Kidney epithelial cell (primary cell): ENCODE measurements at regions not wholly inside any gene's neighbourhood (a gene's known extent, or its start where the extent isn't known, plus 50 kb on each side); places are given as distances from the start of the nearest gene placed in this dataset.

Source experiments
- DNase-seq: peaks from one replicate; pipeline ENCODE4 v3.0.0-alpha.2; 2010; ENCODE audit warnings: low read depth
- H3K27me3 ChIP-seq: 2 replicates; pipeline ENCODE4 v1.6.0; 2011; ENCODE audit warnings: low read length; ENCODE audit not compliant: control insufficient read depth, insufficient read depth
- H3K36me3 ChIP-seq: 2 replicates; pipeline ENCODE4 v1.5.1; 2011; ENCODE audit warnings: low read length; ENCODE audit not compliant: control insufficient read depth, insufficient read depth
- H3K4me3 ChIP-seq: 2 replicates; pipeline ENCODE4 v1.5.1; 2011; ENCODE audit warnings: low read depth, mild to moderate bottlenecking, control low read depth, low read length
- TF ChIP-seq, protein P1 (sequence below): IDR thresholded peaks from 2 replicates; pipeline ENCODE4 v1.5.1; 2011; ENCODE audit warnings: mild to moderate bottlenecking, moderate library complexity, low read length, control low read depth, inconsistent platforms; ENCODE audit not compliant: insufficient read depth, poor library complexity, severe bottlenecking

DNA sequence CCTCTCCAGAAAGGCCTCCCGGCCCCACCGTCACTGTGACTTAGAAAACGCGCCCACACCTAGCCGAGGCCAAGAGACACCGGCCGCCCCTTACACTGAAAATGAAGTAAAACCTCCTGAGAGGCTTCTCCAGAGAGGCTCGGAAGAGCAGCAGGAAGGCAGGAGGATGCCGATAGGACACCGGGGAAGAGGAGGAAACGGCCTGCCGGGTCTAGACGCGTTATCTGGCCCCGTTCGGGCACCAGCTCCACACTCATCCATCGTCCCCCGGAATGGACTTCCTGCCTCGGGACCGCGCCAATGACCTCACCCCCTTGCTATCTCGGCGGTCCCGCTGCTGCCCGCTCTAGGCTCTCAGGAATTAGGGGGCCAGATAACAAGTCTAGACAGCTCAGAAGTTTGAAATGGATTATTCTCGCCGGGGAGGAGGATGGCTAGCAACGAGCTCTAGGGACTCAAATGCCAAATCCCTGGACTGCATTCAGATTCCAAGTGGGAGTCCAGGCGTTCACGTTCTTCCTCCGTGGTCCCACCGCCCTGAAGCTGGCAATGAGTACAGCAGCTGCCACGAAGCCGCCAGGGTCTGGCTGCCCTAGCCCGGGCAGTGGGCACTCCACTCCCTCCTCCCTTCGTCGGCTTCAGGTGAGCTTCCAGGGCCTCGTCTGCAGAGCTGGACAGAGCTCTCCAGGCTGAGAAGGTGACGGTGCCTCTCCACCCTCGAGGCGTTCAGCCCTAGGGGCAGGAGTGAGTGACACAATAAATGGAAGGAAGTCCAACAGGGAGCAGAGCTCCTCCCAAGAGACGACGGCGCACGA, 350.9 kb downstream of the FOXL1 start:
- Histone ChIP-seq H3K27me3 (peaks cover 2% of the 10 kb centered on the region), H3K4me3 (no peak overlapping the region), H3K36me3 (no peaks in the 10 kb centered on the region)
- TF ChIP-seq, protein P1, sequence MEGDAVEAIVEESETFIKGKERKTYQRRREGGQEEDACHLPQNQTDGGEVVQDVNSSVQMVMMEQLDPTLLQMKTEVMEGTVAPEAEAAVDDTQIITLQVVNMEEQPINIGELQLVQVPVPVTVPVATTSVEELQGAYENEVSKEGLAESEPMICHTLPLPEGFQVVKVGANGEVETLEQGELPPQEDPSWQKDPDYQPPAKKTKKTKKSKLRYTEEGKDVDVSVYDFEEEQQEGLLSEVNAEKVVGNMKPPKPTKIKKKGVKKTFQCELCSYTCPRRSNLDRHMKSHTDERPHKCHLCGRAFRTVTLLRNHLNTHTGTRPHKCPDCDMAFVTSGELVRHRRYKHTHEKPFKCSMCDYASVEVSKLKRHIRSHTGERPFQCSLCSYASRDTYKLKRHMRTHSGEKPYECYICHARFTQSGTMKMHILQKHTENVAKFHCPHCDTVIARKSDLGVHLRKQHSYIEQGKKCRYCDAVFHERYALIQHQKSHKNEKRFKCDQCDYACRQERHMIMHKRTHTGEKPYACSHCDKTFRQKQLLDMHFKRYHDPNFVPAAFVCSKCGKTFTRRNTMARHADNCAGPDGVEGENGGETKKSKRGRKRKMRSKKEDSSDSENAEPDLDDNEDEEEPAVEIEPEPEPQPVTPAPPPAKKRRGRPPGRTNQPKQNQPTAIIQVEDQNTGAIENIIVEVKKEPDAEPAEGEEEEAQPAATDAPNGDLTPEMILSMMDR, result no peak
- no peak for DNase-seq

DNA sequence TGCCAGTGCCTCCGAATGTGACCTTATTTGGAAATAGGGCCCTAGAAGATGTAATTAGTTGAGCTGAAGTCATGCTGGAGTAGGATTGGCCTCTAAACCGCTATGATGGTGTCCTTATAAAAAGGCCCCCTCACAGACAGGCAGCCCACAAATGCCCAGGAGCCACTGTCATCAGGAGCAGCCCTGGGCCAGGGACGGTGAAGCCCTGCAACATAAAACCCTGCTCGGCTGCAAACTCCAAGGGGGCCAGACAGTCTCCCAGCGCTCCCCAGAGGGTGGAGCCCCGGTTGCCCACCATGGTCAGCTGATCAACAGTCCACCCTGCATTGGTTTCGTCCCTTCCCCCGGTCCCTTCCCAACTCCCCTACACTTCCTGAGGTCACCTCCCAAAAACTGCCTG, 351.7 kb downstream of the FOXL1 start:
- H3K27me3 ChIP-seq, result peaks cover 2% of the 10 kb centered on the region
- H3K4me3 ChIP-seq, result no peak overlapping the region
- TF ChIP-seq, protein P1, result no peak
- no peak for DNase-seq
- H3K36me3 ChIP-seq, result no peaks in the 10 kb centered on the region

DNA sequence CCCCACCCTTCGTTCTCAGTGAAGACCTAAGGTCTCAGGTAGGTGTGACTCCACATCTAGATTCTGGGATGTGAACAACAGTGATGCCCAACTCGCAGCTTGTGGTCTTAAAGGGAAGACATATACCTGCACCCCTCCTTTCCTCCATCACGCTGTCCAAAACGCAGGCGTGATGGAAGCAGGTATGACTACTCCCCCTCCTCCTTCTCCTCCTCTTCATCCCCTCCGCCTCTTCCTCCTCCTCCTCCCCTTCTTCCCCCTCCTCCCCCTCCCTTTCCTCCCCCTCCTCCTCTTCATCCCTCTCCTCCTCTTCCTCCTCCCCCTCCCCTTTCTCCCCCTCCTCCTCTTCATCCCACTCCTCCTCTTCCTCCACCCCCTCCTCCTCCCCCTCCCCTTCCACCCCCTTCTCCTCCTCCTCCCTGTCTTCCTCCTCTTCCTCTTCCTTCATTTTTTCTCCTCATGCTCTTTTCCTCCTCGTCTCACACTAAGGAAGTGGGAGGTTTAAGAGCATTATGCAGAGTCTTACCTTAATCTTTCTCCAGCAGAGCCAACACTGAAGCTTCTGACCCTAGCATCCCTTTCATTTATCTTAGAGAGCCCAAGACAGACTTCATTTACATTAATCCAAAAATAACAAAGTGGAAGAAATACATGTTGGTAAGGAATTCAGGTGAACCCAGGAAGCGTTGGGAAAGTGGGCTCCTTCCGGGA, 352.5 kb downstream of the FOXL1 start:
- TF ChIP-seq, protein P1, result no peak
- Histone ChIP-seq H3K36me3 (no peaks in the 10 kb centered on the region), H3K27me3 (peaks cover 1% of the 10 kb centered on the region), H3K4me3 (no peak overlapping the region)
- no peak for DNase-seq

DNA sequence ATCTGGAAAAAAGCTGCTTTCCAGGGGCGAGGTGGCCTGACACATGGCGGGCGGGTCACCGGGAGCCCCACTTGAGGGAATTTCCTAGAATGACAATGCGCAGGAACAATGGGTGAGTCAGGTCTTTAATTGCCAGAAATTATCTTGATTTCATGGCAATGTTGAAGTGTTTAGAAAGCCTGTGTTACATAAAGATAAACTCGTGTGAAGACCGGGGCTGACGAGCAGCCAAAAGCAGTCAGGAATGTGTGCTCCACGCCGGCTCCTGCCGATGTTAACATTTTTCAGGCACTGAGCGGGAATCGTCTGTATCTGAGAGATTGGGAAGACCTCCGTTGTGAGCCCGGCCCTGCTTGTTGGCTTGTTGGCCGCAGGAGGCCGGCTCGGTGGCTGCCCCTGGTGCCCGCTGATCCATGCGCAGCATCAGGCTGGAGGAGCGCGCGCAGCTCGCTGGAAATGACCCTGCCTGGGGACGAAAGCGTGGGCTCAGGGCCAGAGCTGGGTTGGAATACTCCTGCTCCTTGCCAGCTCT, 353.1 kb downstream of the FOXL1 start:
- DNase-seq, result no peak
- Histone ChIP-seq H3K4me3 (no peak overlapping the region), H3K27me3 (peaks cover 3% of the 10 kb centered on the region), H3K36me3 (no peaks in the 10 kb centered on the region)
- TF ChIP-seq, protein P1, result no peak

DNA sequence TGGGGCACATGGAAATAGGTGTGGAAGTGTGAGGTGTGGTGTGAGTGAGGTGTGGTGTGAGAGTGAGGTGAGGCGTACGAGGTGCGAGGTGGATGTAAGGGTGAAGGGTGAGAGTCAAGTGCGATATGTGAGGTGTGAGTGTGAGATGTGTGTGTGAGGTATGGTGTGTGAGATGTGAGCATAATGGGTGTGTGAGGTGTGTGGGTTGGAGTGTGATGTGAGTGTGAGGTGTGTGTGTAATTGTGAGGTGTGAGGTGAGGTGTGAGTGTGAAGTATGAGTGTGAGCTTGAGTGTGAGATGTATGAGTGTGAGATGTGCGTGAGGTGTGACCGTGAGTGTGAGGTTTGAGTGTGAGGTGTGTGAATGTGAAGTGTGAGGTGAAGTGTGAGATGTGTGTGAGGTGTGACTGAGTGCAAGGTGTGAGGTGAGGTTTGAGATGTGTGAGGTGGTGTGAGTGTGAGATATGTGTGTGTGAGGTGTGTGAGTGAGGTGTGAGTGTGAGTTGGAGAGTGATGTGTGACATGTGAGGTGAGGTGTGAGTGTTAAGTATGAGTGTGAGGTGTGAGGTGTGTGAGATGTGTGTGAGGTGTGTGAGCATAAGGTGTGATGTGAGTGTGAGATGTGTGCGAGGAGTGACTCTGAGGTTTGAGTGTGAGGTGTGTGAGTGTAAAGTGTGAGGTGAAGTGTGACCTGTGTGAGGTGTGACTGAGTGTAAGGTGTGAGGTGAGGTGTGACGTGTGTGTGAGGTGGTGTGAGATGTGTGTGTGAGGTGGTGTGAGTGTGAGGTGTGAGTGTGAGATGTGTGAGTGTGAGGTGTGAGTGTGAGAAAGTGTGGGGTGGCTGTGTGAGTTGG, 354.0 kb downstream of the FOXL1 start:
- TF ChIP-seq, protein P1, result no peak
- H3K36me3 ChIP-seq, result no peaks in the 10 kb centered on the region
- H3K4me3 ChIP-seq, result no peak overlapping the region
- H3K27me3 ChIP-seq, result peaks cover 3% of the 10 kb centered on the region
- DNase-seq, result no peak
